Liver (tissue), 3 donors: ENCODE measurements at regions not wholly inside any gene's neighbourhood (a gene's known extent, or its start where the extent isn't known, plus 50 kb on each side); places are given as distances from the start of the nearest gene placed in this dataset.

Experiments
- ATF3 ChIP-seq: IDR thresholded peaks from 2 replicates; pipeline ENCODE4 v1.6.1; 2016; ENCODE audit warnings: antibody characterized with exemption
- CTCF ChIP-seq: fragments of 150-350 bp; IDR thresholded peaks from 2 replicates; pipeline ENCODE4 v1.5.1; 2017; ENCODE audit warnings: improper control_type of control experiment, low read depth, low read length; ENCODE audit not compliant: missing input control
- FOXA1 ChIP-seq: IDR thresholded peaks from 2 replicates; pipeline ENCODE4 v1.6.1; 2016; ENCODE audit warnings: antibody characterized with exemption
- GABPA ChIP-seq, 2 donors: IDR thresholded peaks in 1 of 2; conservative IDR thresholded peaks in 1 of 2; 2 replicates each; pipeline ENCODE4 v1.6.1; 2016; ENCODE audit warnings: antibody characterized with exemption in 2 of 2, mild to moderate bottlenecking in 1 of 2, moderate library complexity in 1 of 2
- MAX ChIP-seq: IDR thresholded peaks from 2 replicates; pipeline ENCODE4 v1.6.1; 2016; ENCODE audit warnings: antibody characterized with exemption
- RAD21 ChIP-seq, 2 donors: IDR thresholded peaks; 2 replicates each; pipeline ENCODE4 v1.6.1; 2016; ENCODE audit warnings: antibody characterized with exemption in 2 of 2, mild to moderate bottlenecking in 2 of 2
- REST ChIP-seq: IDR thresholded peaks from 2 replicates; pipeline ENCODE4 v1.6.1; 2016; ENCODE audit warnings: antibody characterized with exemption, mild to moderate bottlenecking
- SP1 ChIP-seq: IDR thresholded peaks from 2 replicates; pipeline ENCODE4 v1.6.1; 2018; ENCODE audit warnings: antibody characterized with exemption, mild to moderate bottlenecking
- TAF1 ChIP-seq: conservative IDR thresholded peaks from 2 replicates; pipeline ENCODE4 v1.6.1; 2016; ENCODE audit warnings: antibody characterized with exemption, mild to moderate bottlenecking
- YY1 ChIP-seq: IDR thresholded peaks from 2 replicates; pipeline ENCODE4 v1.6.1; 2016; ENCODE audit warnings: antibody characterized with exemption, mild to moderate bottlenecking
- ZBTB33 ChIP-seq: IDR thresholded peaks from 2 replicates; pipeline ENCODE4 v1.6.1; 2016; ENCODE audit warnings: antibody characterized with exemption
- donor health status: healthy.
- donor health status: healthy.

GRCh38 chr16:80389338-80389737 lies 151.5 kb upstream of the DYNLRB2 start:
- TF ChIP-seq TAF1 (no peak), CTCF (no peak), FOXA1 (no peak), ZBTB33 (no peak), REST (no peak), RAD21 (IDR thresholded peaks at IDR 0.05) (no peak), ATF3 (no peak), GABPA (IDR thresholded peaks at IDR 0.05 in 1 of 2, conservative IDR thresholded peaks at IDR 0.05 in 1 of 2) (no peak), SP1 (no peak), MAX (no peak), YY1 (no peak)
